ENCODE measurements at regions not wholly inside any gene's neighbourhood (a gene's known extent, or its start where the extent isn't known, plus 50 kb on each side); places are given as distances from the start of the nearest gene placed in this dataset.
A peak's percentile ranks its signal among the peaks of the same experiment; 100 is the strongest.

DNA sequence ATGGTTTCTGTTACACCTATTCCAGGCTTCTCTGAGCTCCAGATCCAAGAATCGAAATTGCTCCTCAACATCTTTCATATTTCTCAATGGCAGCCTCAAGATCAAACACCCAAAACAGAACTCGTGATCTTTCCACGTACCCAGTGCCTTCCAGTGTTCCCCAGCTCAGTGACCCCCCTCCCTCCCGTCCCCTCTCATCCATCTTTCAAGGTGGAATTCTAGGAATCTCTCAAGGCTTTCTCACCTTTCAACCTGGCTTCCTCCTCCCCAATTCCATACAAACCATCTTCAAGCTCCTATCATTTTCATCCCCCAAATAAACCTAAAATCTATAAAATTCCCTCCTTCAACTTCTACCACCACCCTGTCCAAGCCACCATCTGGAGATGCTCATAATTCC is 615.3 kb downstream of the BNC2 start:
- no peak overlapping the region for H3K4me3 ChIP-seq (ENCODE audit: low read depth, low read length)
- in situ Hi-C loops (cut with HindIII; ENCODE audit: low sequenced_read_pairs): no loop called here
- TF ChIP-seq, protein P1, sequence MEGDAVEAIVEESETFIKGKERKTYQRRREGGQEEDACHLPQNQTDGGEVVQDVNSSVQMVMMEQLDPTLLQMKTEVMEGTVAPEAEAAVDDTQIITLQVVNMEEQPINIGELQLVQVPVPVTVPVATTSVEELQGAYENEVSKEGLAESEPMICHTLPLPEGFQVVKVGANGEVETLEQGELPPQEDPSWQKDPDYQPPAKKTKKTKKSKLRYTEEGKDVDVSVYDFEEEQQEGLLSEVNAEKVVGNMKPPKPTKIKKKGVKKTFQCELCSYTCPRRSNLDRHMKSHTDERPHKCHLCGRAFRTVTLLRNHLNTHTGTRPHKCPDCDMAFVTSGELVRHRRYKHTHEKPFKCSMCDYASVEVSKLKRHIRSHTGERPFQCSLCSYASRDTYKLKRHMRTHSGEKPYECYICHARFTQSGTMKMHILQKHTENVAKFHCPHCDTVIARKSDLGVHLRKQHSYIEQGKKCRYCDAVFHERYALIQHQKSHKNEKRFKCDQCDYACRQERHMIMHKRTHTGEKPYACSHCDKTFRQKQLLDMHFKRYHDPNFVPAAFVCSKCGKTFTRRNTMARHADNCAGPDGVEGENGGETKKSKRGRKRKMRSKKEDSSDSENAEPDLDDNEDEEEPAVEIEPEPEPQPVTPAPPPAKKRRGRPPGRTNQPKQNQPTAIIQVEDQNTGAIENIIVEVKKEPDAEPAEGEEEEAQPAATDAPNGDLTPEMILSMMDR (IDR thresholded peaks at IDR 0.05; ENCODE audit: low read depth, low read length): no peak
- no peak for DNase-seq (ENCODE audit: low read depth, low spot score)

DNA sequence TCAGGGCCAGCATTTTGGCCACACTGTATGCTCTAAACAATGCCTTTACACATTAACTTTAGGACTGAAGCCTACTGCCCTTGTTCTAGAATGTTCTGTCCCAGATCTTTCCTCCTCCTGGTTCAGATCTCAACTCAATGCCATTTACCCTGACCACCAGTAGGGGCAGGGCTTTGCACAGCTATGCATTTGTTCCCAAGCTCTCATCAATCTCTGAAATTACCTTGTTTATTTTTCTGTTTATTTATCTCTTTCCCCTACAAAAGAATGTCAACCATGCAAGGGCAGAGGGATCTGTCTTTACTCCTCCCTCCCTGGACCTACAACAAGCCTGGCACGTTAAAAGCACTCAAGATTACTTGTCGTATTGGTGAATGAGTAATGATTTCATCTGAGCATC is 612.9 kb downstream of the BNC2 start:
- TF ChIP-seq, protein P1 (IDR thresholded peaks at IDR 0.05; ENCODE audit: low read depth, low read length): peak; percentile 62
- no peak overlapping the region for H3K4me3 ChIP-seq (ENCODE audit: low read depth, low read length)
- no peak for DNase-seq (ENCODE audit: low read depth, low spot score)
- in situ Hi-C loops (cut with HindIII; ENCODE audit: low sequenced_read_pairs): no loop called here

DNA sequence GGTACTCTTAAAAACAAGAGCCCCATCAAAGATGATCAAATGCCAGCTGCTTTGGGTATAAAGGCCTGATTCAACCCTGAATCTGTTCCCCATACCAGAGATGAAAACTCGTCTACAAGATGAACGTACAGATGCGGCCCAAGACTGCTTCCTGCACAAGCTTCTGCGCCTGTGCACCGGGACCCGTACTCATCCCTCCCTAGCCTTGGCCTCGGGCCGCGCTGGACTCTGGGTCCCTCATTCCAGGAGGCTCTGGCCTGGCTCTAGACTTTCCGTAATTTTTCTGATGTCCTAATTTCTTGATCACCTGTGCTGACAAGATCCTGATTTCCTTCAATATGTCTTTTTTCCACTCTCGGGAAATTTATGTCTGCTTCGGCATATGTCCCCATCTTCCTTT is 612.3 kb downstream of the BNC2 start:
- DNase-seq (ENCODE audit: low read depth, low spot score): no peak
- in situ Hi-C loops (cut with HindIII; ENCODE audit: low sequenced_read_pairs): no loop called here
- TF ChIP-seq, protein P1 (IDR thresholded peaks at IDR 0.05; ENCODE audit: low read depth, low read length): no peak
- H3K4me3 ChIP-seq (ENCODE audit: low read depth, low read length): no peak overlapping the region

DNA sequence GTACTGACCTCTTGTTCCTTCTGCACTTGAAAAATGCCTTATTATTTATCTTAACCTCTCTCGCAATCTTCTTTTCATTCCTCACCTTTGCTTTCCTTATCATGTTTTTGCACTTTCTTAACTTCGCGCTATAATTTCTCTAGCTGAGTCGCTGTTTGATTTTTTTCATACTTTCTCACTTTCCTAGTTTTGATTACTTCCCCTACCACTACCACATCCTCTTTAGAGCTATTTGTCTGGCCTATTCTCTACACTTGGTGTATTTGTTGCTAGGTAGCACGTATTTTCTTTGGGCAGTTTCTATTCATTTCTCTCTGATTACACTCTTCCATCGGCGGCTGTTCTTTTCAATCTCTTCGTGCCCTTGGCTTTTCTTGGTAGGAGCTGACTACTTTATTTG is 611.8 kb downstream of the BNC2 start:
- peak; percentile 43 for DNase-seq (ENCODE audit: low read depth, low spot score)
- H3K4me3 ChIP-seq (ENCODE audit: low read depth, low read length): no peak overlapping the region
- in situ Hi-C loops (cut with HindIII; ENCODE audit: low sequenced_read_pairs): no loop called here
- TF ChIP-seq, protein P1 (IDR thresholded peaks at IDR 0.05; ENCODE audit: low read depth, low read length): no peak

DNA sequence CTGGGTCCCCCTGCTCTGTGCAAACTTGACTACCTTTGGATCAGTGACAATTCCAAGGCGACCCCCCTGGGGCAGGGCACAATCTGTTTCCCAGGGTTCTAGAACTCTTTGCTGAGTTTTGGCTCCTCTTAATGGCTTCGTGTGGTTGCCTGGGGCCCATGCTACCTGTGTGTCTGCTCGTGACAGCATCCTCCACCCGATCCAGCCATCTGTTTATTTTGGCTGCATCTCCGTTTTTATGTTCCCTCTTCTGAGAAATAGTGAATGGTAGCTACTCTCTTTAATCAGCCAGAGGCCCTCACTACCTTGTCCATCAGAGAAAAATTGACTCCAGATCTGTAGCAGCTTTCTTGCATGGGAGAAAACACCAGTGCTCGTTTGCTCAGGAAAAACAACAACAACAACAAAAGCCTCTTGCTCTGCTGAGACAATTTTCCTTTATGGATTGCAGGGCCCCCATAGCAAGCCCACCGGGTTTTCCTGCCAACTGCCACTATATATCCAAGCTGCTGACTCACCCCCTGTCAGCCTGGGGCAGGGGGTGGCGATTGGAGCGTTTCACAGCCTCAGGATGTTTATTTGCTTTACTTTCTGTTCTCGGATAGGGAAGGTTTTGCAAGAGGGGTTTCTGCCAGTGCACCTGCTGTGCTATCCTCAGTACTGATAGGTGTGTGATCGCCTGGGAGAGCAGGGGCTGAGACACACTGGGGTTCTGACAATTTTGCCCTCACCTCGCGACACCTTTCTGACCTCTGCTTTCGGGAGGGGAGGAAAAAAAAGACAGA is 607.8 kb downstream of the BNC2 start:
- TF ChIP-seq, protein P1 (IDR thresholded peaks at IDR 0.05; ENCODE audit: low read depth, low read length): no peak
- in situ Hi-C loops (cut with HindIII; ENCODE audit: low sequenced_read_pairs): no loop called here
- peak; percentile 56 for DNase-seq (ENCODE audit: low read depth, low spot score)
- no peak overlapping the region for H3K4me3 ChIP-seq (ENCODE audit: low read depth, low read length)

DNA sequence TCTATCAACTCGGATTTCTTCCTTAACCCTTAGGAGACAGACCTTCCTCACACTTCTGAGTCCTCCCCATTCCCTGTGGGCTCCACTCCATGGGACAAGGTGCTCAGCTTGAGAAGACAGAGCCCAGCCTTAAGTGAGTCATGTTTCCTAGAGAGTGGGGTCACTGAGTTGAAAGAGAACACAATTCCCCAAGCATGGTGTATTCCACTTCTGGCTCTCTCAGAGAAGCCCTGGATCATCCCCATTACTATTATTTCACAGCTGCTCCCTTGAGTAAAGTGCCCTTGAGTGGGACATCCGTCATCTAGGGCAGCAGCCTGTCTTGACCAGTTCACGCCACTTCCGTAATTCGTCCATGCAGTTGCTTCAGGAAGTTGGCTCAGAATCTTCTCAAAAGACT is 604.8 kb downstream of the BNC2 start:
- in situ Hi-C loops (cut with HindIII; ENCODE audit: low sequenced_read_pairs): no loop called here
- TF ChIP-seq, protein P1 (IDR thresholded peaks at IDR 0.05; ENCODE audit: low read depth, low read length): no peak
- H3K4me3 ChIP-seq (ENCODE audit: low read depth, low read length): no peak overlapping the region
- no peak for DNase-seq (ENCODE audit: low read depth, low spot score)

All from astrocyte of the spinal cord (primary cell).